Endothelial cell of hepatic sinusoid (primary cell): ENCODE measurements at regions not wholly inside any gene's neighbourhood (a gene's known extent, or its start where the extent isn't known, plus 50 kb on each side); places are given as distances from the start of the nearest gene placed in this dataset.
"Not testable (repeated sequence)": the region's sequence is repeated elsewhere in the genome, so short reads cannot be mapped to it uniquely, and the experiment has no call there.

Experiments used
- in situ Hi-C: cut with HindIII; loops from 2 replicates; pipeline ENCODE4 v1.10.0; 2017; ENCODE audit warnings: low sequenced_read_pairs

DNA sequence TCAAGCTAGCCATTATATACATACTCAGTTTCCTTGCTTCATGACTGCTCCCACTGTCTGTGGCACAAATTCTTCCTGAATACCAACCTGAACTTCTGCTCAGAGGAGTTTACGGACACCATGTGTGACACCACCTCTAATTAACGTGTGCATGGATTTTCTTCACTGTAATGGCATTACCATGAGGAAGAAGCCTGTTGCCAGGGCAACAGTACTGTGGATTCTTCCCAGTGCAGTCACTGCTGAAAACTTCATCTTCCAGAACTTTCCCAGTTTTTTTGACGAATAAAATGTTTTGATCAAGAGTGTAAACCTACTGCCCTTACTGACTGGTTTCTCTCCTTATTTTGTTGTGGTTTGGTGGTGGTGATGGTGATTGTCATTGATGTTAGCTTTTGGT lies 444.3 kb upstream of the NRSN1 start:
- in situ Hi-C loops: no loop called here

DNA sequence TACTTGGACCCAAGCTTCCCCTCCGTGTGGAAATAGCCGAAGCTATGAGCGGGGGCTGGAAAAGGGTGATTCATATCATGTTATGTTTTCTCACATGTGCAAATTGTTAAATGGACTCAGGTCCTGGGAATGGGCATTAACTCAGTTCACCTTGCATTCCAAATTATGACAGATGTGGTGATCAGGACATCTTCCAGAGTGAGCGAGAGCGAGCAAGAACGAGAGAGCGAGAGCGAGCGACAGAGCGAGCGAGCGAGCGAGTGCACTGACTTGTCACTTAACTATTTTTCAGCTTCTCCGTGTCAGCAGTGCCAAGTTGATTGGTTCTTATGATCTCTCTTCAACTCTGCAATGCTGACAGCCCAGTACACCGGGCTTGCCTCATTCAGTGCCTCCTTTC lies 437.4 kb upstream of the NRSN1 start:
- in situ Hi-C loops: no loop called here

DNA sequence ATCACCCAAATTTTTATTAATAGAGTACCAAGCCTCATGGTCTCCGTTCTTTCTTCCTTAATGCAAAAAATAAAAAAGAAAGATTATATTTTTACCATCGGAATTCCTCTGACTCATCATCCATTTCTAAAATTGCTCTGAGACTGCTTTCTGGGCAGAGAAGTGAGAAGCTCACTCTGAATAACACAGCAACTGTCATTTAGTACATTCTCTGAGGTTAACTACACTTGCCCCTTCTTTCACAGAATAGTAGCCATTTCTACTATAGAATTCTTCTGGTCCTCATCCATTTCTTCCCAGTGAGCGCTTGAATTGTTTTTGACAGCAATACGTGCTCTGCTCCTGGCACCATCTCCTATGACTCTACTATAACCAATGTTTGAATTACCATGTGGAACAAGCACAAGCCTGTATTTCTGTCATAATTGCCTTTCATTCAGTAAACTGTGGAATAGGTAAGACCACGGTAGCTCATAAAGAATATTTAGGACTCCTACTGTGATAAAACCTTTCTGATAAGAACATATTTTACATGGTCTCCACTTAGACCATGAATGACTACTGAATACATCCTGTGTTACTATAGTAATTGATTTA lies 435.5 kb upstream of the NRSN1 start:
- in situ Hi-C loops: no loop called here

DNA sequence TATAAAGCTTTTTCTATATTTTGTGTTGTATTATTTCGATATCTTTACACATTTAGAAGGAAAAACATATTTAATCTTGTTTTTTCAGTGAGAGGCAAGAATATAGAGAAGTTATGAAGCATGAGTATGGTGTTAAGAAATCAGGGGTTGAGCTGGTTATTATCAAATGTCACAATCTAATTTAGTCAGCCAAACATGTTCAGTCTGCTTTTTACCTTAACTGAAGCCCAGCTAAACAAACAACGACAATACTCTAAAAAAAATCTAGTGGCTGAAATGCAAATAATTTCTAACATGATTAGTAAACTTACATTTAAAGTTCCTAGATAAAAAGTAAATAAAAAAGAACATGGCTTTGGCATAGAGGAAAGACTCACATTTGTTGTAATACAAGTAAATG lies 433.8 kb upstream of the NRSN1 start:
- in situ Hi-C loops: no loop called here

DNA sequence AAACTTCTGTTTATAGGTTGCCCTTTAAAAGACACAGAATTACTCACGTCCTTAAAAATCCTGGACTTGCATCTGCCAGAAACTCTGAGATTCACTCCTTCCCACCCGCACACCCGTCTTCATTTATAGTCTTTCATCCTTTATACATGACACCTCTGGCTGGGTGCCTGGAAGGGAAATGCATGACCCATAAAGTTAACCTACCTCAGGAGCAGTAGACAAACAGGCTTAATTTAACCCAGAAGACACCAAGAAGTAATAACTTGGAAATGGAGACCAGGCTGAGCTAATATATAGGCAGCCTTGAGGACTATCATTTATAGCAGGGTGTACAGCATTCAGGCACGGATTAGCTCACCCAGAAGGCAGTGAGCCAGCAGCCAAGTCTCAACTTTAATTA lies 429.0 kb upstream of the NRSN1 start:
- in situ Hi-C loops: no loop called here

DNA sequence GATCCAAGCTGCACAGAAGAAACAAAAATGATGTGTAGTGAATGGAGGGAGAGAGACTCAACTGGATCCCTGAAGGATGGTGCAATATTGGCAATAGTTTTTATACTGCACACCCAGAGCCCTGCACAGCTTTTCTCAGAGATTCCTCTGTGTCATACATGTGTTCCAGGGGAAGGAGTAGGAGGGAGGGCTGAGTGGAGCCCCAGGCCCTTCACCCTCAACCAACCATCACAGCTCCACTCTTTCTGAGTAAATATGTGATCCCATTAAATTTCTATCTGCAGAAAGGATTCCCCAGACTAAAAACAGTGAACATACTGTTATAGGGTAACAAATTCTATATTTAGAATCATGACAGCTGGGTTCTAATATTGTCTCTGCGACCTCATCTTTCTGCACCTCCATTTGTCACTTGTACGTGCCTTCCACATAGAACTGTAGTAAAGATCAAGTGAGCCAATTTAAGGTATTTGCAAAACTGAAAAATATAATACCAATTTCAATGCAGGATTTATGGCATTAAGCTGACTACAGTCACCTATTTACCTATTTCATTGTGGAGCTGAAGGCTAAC lies 421.4 kb upstream of the NRSN1 start:
- in situ Hi-C loops: no loop called here

DNA sequence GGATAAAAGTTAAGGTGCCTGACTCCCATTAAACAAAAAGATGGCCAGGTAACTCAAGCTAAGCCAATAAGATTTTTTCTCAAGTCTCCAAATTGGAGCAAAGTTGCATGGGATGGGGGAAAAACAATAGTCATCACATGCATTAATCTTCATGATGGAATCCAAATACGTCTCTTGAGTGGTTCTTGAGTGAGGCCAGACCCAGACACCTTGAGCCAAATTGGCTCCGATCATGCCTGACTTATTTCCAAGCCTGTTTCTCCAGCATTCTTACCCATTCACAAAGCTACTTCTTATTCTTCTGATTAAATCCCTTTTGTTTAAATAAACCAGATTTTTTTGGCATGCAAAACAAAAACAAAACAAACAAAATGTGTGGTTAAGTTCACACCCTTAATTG lies 420.3 kb upstream of the NRSN1 start:
- in situ Hi-C loops: no loop called here

DNA sequence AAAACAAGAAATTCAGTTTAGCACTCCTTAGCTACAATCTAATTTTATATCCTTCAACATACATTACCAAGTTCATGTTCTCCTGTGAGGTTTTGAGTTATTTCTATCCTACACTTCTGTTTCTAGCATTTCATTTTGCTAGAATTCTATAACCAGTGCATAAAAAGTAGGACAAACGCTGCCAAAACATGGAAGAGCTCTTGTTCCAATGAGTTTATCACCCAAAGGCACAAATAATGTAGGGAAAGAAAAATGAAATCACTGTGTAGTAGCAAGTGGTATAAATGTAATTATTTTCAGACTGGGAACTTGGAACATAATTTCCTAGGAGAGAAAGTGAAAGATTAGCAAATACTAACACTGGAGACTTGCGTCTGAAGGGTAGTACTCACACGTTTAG lies 413.3 kb upstream of the NRSN1 start:
- in situ Hi-C loops: no loop called here

DNA sequence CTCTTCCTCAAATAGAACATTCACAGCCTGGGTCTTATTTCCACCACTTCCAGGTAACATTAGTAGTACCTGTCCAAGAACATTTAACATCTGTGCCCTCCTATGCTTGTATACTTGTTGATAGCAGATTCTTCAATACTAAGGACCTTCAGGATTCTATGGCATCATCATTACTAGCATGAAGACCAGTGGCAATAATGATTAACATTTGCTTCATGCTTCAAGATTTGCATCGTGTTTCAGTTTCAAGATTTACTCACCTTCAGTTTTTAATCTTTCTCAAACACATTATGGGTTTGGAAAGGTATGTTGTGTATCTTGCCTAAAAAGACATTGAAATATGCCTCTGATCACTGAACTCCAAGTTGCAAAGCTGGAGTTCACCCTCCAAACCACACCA lies 412.8 kb upstream of the NRSN1 start:
- in situ Hi-C loops: no loop called here

DNA sequence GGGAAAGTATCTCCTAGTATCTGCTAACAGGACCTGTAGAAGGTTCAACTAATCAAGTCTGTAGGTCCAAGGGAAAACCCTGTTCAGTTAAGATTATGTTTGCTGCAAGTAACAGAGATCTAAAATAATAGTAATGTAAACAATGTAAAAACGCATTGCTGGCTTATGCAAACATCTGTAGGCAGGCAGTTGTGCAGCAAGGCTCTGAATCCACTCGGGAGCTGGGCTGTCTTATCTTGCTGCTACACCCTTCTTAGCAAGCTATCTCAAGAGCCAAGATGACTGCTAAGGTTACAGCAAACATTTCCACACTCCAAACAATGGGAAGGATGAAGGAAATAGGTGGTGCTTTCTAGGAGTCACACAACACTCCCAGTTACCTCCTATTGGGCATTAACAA lies 397.3 kb upstream of the NRSN1 start:
- in situ Hi-C loops: no loop called here

DNA sequence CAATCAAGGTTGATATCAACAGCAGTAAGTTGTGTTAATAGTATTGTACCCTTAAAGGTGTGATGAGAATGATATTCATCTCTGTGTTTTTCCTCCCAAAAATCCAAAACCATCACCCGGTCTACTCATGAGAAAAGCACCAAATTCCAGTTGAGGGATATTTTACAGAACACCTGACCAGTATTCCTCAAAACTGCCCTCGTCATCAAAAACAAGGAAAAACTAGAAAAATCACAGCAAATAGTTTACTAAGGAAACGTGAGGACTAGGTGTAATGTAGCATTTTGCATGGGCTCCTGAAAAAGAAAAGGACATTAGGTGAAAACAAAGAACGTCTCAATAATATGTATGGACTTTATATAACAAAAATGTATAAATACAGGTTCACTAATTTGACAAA lies 394.4 kb upstream of the NRSN1 start:
- in situ Hi-C loops: no loop called here

DNA sequence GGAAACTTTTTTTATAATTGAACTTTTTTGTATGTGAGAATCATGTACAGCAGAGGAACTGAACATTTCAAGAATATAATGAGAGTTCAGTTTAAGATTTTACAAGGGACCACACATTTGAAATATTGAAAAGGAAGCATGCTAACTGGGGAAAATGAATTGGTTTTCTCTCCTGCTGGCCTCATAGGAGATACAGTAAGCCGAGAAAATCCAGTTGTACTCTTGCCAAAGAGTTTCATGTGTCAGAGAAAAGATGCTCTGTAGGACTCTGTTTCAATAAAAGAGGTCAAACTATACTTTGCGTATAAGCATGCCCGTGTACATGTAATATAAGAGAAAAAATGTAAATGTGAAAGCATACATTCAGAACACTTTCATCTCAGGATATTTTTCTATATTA lies 393.5 kb upstream of the NRSN1 start:
- in situ Hi-C loops: no loop called here

DNA sequence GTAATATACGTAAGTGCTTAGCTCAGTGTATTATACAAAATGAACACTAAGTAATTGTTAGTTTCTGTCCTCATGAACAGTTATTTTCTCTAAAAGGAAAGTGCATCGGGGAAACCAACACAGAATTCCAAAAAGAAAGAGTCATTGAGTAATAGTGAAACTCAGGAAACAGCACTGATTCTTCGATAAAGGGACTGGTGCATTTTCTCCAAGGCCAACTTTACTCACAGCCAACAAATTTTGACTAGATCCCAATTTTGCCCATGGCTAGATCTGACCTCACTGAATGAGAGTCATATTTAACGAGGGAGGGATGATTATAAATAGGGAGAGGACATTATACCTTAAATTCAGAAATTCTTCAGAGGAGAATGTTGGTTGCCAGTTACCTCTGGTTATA lies 390.9 kb upstream of the NRSN1 start:
- in situ Hi-C loops: no loop called here

DNA sequence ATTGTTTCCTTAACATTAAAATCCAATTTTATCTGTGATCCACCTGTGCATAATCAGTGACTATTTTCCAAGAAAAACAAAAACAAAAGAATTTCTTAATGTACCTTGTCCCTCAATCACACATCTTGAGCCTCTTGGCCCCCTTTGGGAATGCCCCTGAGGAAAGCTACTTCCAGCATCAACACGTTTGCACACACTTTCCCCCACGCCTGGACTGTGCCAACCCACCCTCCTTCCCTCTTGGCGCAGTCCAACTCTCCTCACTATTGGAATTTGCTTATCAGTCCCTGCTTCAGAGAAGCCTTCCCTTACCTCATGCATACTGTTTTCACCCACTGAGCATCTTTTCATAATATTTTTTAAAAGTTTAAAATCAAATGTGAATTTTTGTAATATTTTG lies 389.4 kb upstream of the NRSN1 start:
- in situ Hi-C loops: no loop called here

DNA sequence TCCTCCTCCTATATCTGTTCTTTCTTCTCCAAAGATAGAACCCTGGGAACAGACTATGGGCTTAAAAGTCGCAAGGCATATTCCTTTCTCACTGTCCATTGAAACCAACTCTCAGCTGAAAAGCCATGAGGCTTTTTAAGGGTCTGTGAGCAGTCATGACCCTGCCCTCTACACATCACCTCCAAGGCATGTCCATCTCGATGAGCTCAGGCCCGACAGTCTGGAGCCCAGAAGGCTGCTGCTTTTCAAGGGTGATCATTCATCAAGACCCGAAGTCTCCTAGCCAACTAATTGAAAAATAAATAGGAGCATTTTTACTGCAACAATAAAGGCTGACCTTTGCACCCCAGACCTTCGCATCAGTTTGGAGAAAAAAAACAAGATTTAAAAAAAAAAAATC lies 378.8 kb upstream of the NRSN1 start:
- in situ Hi-C loops: no loop called here

DNA sequence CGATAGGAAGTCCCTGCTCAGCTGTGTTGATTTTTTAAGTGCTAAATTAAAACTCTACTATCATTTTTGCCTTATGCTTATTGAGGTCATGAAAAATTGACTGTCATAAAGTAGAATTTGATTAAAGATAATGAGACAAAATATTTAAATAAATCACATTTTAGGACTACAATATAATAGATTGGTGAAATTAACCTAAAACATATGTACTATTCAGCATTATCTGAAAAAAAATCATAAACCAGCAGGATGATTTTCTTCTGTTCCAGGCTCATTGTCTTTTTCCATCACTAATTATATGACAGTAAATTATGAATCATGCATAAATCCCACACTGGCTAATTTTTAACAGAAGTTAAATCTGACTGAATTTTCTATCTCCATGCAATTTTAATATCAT lies 373.6 kb upstream of the NRSN1 start:
- in situ Hi-C loops: no loop called here

DNA sequence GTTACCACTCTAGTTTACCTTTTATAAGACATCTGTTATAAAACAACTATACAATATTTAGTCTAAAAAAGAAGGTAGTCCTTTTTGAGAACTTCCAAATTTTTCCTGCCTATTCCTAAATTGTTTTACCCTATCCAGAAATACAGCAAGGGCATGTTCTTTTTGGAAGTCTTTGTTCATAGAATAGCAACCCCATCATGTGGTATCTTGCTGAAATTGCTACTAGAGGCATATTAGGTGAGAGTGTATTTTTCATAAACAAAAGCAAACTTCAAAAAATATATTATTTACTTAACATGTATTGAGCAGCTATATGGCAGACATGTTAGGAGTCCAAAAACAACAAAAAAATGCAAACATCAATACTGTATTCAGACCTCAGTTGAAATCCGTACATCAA lies 371.8 kb upstream of the NRSN1 start:
- in situ Hi-C loops: no loop called here

DNA sequence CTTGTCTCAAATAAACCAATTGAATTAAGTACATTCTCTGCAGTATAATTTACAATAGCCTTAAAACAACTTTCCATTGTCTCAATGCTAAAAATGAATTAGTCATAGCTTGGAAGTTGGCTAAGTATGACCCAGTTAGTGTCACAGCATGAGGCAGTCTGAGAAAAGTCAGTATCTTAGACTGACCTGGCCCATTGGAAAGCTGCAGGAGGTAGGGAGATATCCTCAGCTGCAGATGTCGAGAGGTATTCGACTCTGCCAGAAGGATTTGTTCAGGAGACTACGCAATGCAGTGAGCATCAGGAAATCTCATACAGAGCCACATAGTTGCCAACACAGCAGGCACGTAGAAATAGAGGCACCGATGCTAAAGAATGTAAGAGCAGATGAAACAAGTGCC lies 350.9 kb upstream of the NRSN1 start:
- in situ Hi-C loops: no loop called here

DNA sequence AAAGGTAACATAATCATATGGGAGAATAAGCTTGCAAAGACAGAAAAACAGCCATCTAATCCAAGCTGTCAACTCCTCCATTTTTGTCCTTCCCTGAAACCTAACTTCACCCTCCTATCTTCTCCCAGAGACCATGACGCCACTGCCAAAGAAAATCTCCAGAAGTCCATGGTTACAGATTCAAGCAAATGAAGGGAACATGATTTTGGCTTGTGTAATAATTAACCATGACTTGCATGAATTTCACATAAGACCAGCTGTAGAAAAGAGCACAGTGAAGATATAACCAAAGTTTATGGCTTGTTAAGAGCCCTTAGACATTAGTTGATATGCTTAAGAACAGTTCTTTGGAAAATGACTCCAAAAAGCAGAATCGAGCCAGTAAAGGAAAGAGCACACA lies 342.1 kb upstream of the NRSN1 start:
- in situ Hi-C loops: no loop called here

DNA sequence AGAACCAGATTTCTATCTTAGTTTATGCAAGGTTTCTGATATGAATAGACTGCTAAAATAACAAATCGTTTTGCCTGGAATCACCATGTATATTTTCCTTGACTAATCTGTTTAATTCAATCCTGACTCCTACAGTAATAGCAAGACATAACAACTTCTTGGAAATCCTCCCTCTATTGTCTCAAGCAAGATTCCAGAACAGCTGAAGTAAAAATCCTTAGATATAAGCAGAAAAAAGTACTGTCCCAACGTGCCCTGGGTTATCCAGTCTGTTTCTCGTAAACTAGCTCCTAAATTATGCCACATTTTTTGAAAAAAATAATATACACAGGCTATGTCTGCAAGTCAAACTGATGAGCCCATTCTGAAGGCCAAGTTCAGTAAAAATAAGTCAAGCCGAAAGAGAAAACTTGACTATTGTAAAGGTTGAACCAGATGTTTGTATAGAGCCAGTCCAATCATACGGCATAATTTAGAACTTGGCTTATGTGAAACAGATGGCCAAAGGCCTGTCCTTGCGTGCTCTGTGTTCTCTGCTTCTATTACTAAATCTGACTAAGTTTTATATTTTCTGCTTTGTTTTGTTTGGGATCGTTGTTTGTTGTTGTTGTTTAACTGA lies 341.6 kb upstream of the NRSN1 start:
- in situ Hi-C loops: no loop called here

DNA sequence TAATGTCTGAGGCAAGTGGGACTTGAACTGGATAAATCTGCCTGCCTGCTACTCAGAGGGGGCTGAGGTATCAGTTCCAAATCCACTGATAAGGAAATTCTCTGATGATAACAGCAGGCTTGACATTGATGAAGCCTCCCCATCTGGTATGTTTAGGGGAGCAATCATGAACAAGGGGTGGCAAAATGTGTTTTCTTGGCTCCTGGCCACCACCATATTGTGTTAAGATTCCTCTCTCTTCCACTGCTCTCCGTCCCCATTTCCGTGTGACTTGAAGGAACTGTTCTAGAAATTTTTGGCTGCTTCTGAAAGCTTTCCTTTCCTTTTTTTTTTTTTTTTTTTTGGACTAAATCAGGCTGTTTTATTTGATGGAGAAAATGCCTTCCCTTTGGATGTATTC lies 335.3 kb upstream of the NRSN1 start:
- in situ Hi-C loops: no loop called here

DNA sequence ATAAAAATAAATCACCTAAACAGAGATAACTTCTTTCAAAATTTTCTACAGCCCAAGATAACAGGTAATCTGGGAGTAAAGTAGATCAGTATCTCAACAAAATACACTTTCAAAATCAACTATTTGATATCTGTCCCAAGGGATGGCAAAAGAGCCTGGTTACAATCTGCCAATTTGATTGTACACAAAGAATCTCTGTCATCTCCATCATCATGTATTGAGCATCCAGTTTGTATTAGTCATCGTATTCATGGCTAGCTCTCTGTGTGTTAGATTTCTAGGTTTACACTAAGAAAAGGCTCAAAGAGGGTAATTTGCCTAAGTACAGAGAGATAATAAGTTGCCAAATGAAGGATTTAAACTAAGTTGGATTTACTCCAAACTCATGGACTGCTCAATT lies 329.0 kb upstream of the NRSN1 start:
- in situ Hi-C loops: no loop called here

DNA sequence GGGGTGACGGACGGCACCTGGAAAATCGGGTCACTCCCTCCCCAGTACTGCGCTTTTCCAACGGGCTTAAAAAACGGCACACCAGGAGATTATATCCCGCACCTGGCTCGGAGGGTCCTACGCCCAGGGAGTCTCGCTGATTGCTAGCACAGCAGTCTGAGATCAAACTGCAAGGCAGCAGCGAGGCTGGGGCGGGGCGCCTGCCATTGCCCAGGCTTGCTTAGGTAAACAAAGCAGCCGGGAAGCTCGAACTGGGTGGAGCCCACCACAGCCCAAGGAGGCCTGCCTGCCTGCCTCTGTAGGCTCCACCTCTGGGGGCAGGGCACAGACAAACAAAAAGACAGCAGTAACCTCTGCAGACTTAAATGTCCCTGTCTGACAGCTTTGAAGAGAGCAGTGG lies 321.7 kb upstream of the NRSN1 start:
- in situ Hi-C loops: not testable (repeated sequence)
